Fibroblast of pulmonary artery (primary cell): ENCODE measurements at regions not wholly inside any gene's neighbourhood (a gene's known extent, or its start where the extent isn't known, plus 50 kb on each side); places are given as distances from the start of the nearest gene placed in this dataset.
"Not testable (repeated sequence)": the region's sequence is repeated elsewhere in the genome, so short reads cannot be mapped to it uniquely, and the experiment has no call there.

Experiments
- DNase-seq: peaks from one replicate; pipeline ENCODE4 v3.0.0-alpha.2; 2010; ENCODE audit warnings: low read depth
- H3K4me3 ChIP-seq: replicated peaks from 2 replicates; pipeline ENCODE4 v1.5.1; 2011; ENCODE audit warnings: low read depth, mild to moderate bottlenecking, control low read depth, low read length, moderate library complexity
- CTCF ChIP-seq: IDR thresholded peaks from 2 replicates; pipeline ENCODE4 v1.5.1; 2011; ENCODE audit warnings: mild to moderate bottlenecking, control low read depth, low read length, inconsistent platforms; ENCODE audit errors: missing control alignments

DNA sequence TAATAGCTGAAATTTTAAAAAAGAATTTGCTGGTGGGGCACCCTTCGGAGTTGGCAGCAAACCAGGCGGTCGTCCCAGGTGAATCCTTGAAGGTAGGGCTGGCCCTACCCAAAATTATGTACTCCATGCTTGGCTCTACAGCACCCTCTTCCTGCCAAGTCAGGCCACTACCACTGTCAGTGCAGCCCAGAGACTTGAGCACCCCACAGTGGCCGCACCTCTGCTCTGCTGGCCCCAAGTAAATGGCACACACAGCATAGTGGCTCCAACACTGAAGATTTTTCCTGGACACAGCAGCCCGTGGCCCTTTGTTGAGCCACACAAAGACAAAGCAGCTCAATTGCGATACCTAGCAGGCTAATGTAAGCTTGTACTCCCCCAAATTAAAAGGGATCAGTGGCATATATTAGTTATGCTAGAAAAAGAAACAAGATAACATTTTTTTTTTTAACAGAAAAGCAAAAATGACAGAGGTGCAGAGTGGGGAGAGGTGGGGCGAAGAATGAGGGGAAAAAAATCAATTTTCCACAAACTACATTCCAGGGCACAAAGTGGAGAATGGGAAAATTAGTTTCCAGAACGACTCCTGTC lies 250.5 kb downstream of the UACA start:
- H3K4me3 ChIP-seq = no peak overlapping the region
- DNase-seq = peak; percentile 66
- TF ChIP-seq CTCF = peak; percentile 77

GRCh38 chr15:70511972-70512587 lies 251.3 kb downstream of the UACA start:
- not testable (repeated sequence) for DNase-seq, H3K4me3 ChIP-seq

DNA sequence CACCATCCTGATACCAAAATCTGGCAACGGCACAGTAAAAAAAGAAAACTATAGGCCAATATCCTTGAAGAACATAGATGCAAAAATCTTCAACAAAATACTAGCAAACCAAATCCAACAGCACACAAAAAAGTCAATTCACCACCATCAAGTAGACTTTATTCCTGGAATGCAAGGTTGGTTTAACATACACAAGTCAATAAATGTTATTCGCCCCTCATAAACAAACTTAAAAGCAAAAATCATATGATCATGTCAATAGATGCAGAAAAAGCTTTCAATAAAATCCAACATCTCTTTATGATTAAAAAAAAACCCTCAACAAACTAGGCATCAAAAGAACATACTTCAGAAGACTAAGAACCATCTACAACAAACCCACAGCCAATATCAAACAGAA lies 252.9 kb downstream of the UACA start:
- no peak for DNase-seq
- no peak overlapping the region for H3K4me3 ChIP-seq
- no peak for TF ChIP-seq CTCF

DNA sequence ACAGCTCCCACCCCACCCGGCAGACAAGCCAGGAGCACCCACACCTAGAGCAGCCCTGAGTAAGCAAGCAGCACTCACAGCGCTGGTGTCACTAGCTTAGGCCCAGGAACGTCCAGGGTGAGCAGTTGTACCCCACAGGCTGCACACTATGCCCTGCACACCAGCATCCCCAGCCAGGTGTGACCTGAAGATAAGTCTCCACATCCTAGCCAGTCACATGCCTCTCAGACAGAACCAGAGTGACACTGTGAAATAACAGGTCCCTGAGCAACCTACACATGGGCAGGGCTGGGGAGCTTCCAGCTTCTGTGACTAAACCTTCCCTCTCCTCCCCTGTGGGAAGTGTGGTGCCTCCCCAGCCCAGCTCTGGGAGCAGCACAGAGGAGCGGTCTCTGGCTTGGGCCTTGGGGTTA lies 253.6 kb downstream of the UACA start:
- DNase-seq = no peak
- no peak overlapping the region for H3K4me3 ChIP-seq
- no peak for TF ChIP-seq CTCF

GRCh38 chr15:70509282-70509662 lies 254.1 kb downstream of the UACA start:
- H3K4me3 ChIP-seq = no peak overlapping the region
- no peak for TF ChIP-seq CTCF
- no peak for DNase-seq

DNA sequence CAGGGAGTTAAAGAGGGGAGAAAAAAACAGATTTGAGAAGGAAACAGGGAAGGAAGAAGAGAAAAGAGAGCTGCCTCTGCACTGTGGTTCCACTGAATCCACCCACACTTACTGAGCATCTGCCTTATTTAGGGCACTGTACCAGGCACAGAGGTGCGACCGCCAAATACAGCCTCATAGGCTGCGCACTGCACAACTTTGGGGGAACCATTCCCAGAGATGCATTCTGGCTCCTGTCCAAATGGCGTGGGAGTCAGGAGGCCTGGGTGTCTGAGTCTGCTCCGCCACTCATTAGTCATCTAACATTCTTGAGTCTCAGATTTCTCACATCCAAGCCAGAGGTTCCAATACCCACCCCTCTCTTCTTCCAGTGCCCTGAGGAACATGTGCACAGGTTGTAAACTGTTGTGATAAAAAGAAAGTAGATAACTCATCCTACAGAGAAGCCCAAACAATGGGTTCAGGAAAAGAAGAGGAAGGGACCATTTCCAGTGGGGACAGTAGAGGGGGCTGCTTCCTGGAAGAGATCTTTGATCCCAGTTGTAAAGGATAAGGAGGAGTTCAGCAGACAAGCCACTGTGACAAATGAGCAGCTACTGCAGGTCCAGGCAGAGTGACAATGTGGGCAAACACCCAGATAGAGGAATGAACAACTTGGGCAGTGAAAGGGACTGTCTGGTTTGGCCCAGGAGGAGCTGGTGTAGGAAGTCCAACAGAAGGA lies 254.6 kb downstream of the UACA start:
- DNase-seq = peak; percentile 89
- TF ChIP-seq CTCF = no peak
- H3K4me3 ChIP-seq = no peak overlapping the region

- peak; percentile 65 for DNase-seq
- H3K4me3 ChIP-seq = no peak overlapping the region
- TF ChIP-seq CTCF = no peak
These were observed 255.5 kb downstream of the UACA start for GRCh38 chr15:70507772-70508371.
